ENCODE measurements at regions not wholly inside any gene's neighbourhood (a gene's known extent, or its start where the extent isn't known, plus 50 kb on each side); places are given as distances from the start of the nearest gene placed in this dataset.

DNA sequence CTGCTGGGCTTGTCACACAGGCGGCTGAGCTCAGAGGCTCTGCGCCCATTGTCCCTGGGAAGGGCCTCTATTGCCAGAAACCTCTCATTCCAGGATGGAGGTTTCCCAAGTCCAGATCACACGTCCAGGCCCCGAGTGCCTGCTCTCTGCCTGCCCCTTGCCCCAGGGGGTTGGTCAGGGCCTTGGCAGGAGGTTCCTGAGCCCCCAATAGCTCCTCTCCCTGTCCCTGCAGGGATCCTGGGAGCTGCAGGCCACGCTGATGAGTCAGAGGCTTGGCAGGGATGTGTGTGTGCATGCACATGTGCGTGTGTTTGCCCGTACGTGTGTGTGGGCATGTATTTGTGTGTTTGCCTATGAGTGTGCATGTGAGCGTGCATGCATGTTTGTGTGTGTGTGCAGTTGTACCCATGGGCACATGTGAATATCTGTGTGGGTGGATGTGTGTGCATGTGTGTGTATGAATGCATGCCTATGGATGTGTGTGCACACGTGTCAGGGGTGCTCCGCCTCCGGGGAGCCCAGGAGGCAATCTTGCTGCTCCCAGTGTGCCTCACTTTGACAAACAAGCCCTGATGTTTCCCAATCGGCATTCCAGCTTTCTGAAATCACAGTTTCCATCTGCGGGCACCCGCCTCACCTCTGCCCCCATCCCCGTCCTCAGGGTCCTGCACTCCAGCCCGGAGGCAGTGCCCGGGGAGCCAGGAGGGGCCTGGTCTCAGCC is 98.4 kb upstream of the GSE1 start:
- H3K4me2 ChIP-seq, result peak overlapping the region; percentile 82
- no peaks in the 10 kb centered on the region for H3K79me2 ChIP-seq (ENCODE audit: low read depth)
- ChIA-PET CTCF (interaction anchor here (0.6 to 1.6 kb wide), 5 partner anchors 23 to 101 kb away, joined by 3 to 6 read pairs (median 3); partner anchors contain the start of gene GSE1), POLR2A (ENCODE audit: unreplicated experiment) (interaction anchor here (0.6 to 0.7 kb wide), 5 partner anchors 38 to 105 kb away, joined by 3 to 28 read pairs (median 6); no protein-coding TSS in a partner anchor)
- H3K9me3 ChIP-seq (ENCODE audit: insufficient read depth, low read depth), result no peaks in the 10 kb centered on the region
- H3K36me3 ChIP-seq (ENCODE audit: low read depth), result no peaks in the 10 kb centered on the region
- intact Hi-C loops (cut with micrococcal nuclease; ENCODE audit: unreplicated experiment), result loop anchor here (1.0 to 2.0 kb wide), 2 partner anchors 40 to 42 kb away; no protein-coding TSS in a partner anchor
- H4K20me1 ChIP-seq (ENCODE audit: insufficient read depth), result no peaks in the 10 kb centered on the region
- no TSS peak for BruUV-seq (replicated peaks)
- no peaks in the 10 kb centered on the region for H3K9me2 ChIP-seq (ENCODE audit: insufficient read depth)
- peak; percentile 87 to 95 for DNase-seq
- peaks cover 40% of the 10 kb centered on the region for H3F3A ChIP-seq (ENCODE audit: insufficient read depth, low read depth)
- H3K4me1 ChIP-seq (replicated peaks; ENCODE audit: insufficient read depth), result peaks cover 44% of the 10 kb centered on the region
- TF ChIP-seq CTCF (conservative IDR thresholded peaks at IDR 0.05) (no peak; the same call in 1 of the 2 replicates), EZH2 (IDR thresholded peaks at IDR 0.05; ENCODE audit: low read depth) (no peak)
- H2AFZ ChIP-seq, result 0 out of 2 replicates have a peak overlapping the region, but pooled peaks have one; percentile 62
- H3K4me3 ChIP-seq, result peak overlapping the region; percentile 46; the same call in 1 of the 2 replicates
- H3K27ac ChIP-seq, result peak overlapping the region; percentile 93
- no peaks in the 10 kb centered on the region for H3K27me3 ChIP-seq (ENCODE audit: insufficient read depth, low read depth)

- DNase-seq, result no peak
- TF ChIP-seq EZH2 (IDR thresholded peaks at IDR 0.05; ENCODE audit: low read depth), result no peak
- no peak for TF ChIP-seq CTCF (conservative IDR thresholded peaks at IDR 0.05)
- no peaks in the 10 kb centered on the region for H3K27me3 ChIP-seq (ENCODE audit: insufficient read depth, low read depth)
- H3F3A ChIP-seq (ENCODE audit: insufficient read depth, low read depth), result peaks cover 41% of the 10 kb centered on the region
- intact Hi-C loops (cut with micrococcal nuclease; ENCODE audit: unreplicated experiment), result loop anchor here (1.0 to 2.0 kb wide), 2 partner anchors 39 to 43 kb away; no protein-coding TSS in a partner anchor
- BruUV-seq (replicated peaks), result no TSS peak
- H3K9me3 ChIP-seq (ENCODE audit: insufficient read depth, low read depth), result no peaks in the 10 kb centered on the region
- no peaks in the 10 kb centered on the region for H3K9me2 ChIP-seq (ENCODE audit: insufficient read depth)
- no peaks in the 10 kb centered on the region for H3K36me3 ChIP-seq (ENCODE audit: low read depth)
- ChIA-PET POLR2A (ENCODE audit: unreplicated experiment) (no interaction called here), CTCF (interaction anchor here (0.5 to 1.6 kb wide), 4 partner anchors 37 to 100 kb away, joined by 3 to 4 read pairs (median 3); partner anchors contain the start of gene GSE1)
- H3K4me1 ChIP-seq (replicated peaks; ENCODE audit: insufficient read depth), result peaks cover 50% of the 10 kb centered on the region
- H3K4me2 ChIP-seq, result peak overlapping the region; percentile 82
- H3K27ac ChIP-seq, result peak overlapping the region; percentile 93
- no peaks in the 10 kb centered on the region for H3K79me2 ChIP-seq (ENCODE audit: low read depth)
- no peaks in the 10 kb centered on the region for H4K20me1 ChIP-seq (ENCODE audit: insufficient read depth)
- peak overlapping the region; percentile 46; the same call in 1 of the 2 replicates for H3K4me3 ChIP-seq
- H2AFZ ChIP-seq, result 0 out of 2 replicates have a peak overlapping the region, but pooled peaks have one; percentile 62
Measured at GRCh38 chr16:85515319-85515745, 97.8 kb upstream of the GSE1 start.

DNA sequence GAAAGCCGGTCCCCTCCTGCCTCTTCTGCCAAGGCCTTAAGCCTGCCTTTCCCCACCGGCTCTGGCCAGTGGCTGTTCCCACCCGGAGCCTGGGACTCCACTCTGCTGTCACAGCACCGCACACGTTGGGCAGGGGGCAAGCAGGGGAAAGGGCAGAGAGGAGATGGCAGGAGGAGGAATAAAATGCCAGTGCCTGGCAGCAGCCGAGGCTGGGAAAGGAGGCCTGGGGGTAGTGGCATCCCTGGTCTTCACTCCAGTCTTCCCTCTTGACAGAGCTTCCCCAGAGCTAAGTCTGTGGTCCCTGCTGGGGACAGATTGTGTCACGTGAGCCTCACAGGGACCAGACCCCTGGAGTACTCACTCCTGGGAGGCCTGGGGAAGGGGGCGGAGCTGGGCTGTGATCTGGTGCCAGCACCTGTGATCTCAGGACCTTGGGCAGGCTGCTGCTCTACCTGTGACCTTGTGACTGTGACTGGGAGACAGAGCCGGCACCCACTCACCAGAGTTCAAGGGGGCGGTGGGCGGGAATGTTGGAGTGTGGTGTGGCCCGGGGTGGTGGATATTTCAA is 97.2 kb upstream of the GSE1 start:
- Histone ChIP-seq H3K27ac (peak overlapping the region; percentile 93), H3K9me3 (ENCODE audit: insufficient read depth, low read depth) (no peaks in the 10 kb centered on the region), H3K4me2 (peak overlapping the region; percentile 82), H2AFZ (no peak overlapping the region), H3K79me2 (ENCODE audit: low read depth) (no peaks in the 10 kb centered on the region), H3K36me3 (ENCODE audit: low read depth) (no peaks in the 10 kb centered on the region), H3K4me1 (replicated peaks; ENCODE audit: insufficient read depth) (peaks cover 55% of the 10 kb centered on the region), H3K27me3 (ENCODE audit: insufficient read depth, low read depth) (no peaks in the 10 kb centered on the region), H3F3A (ENCODE audit: insufficient read depth, low read depth) (peaks cover 46% of the 10 kb centered on the region), H3K9me2 (ENCODE audit: insufficient read depth) (no peaks in the 10 kb centered on the region), H4K20me1 (ENCODE audit: insufficient read depth) (no peaks in the 10 kb centered on the region), H3K4me3 (peak overlapping the region; percentile 46; the same call in 1 of the 2 replicates)
- BruUV-seq (replicated peaks), result no TSS peak
- ChIA-PET POLR2A (ENCODE audit: unreplicated experiment) (no interaction called here), CTCF (interaction anchor here (0.5 to 1.6 kb wide), 2 partner anchors 37 to 47 kb away, joined by 3 to 4 read pairs; no protein-coding TSS in a partner anchor)
- intact Hi-C loops (cut with micrococcal nuclease; ENCODE audit: unreplicated experiment), result loop anchor here (1.0 to 2.0 kb wide), 2 partner anchors 39 to 44 kb away; no protein-coding TSS in a partner anchor
- TF ChIP-seq EZH2 (IDR thresholded peaks at IDR 0.05; ENCODE audit: low read depth) (no peak), CTCF (conservative IDR thresholded peaks at IDR 0.05) (no peak)
- DNase-seq, result peak; percentile 35 to 59

Measured in PC-9 (cell line).